Activated gamma-delta T cell treated with Interleukin-2 at 50 U/mL for 16 hours (primary cell): ENCODE measurements at regions not wholly inside any gene's neighbourhood (a gene's known extent, or its start where the extent isn't known, plus 50 kb on each side); places are given as distances from the start of the nearest gene placed in this dataset.
"Not testable (repeated sequence)": the region's sequence is repeated elsewhere in the genome, so short reads cannot be mapped to it uniquely, and the experiment has no call there.

Experiments
- DNase-seq: peaks from one replicate; pipeline ENCODE4 v3.0.0-alpha.2; 2020

GRCh38 chr4:14336656-14337055 is 665.6 kb upstream of the CPEB2 start:
- DNase-seq, result no peak

- no peak for DNase-seq
These were observed 664.2 kb upstream of the CPEB2 start for GRCh38 chr4:14337892-14338584.

- no peak for DNase-seq
These were observed 663.6 kb upstream of the CPEB2 start for GRCh38 chr4:14338585-14339265.

GRCh38 chr4:14339715-14340114 is 662.6 kb upstream of the CPEB2 start:
- no peak for DNase-seq

GRCh38 chr4:14340321-14340720 is 662.0 kb upstream of the CPEB2 start:
- DNase-seq, result no peak

- no peak for DNase-seq
These were observed 658.3 kb upstream of the CPEB2 start for GRCh38 chr4:14343961-14344360.

- DNase-seq, result no peak
These were observed 656.9 kb upstream of the CPEB2 start for GRCh38 chr4:14345356-14345775.

- DNase-seq, result no peak
These were observed 654.8 kb upstream of the CPEB2 start for GRCh38 chr4:14347526-14347925.

- no peak for DNase-seq
These were observed 653.8 kb upstream of the CPEB2 start for GRCh38 chr4:14348506-14348905.

GRCh38 chr4:14358544-14359160 is 643.6 kb upstream of the CPEB2 start:
- DNase-seq, result not testable (repeated sequence)

- DNase-seq, result no peak
These were observed 642.3 kb upstream of the CPEB2 start for GRCh38 chr4:14359991-14360390.

GRCh38 chr4:14361084-14361483 is 641.2 kb upstream of the CPEB2 start:
- DNase-seq, result no peak

- no peak for DNase-seq
These were observed 639.9 kb upstream of the CPEB2 start for GRCh38 chr4:14362385-14362784.

GRCh38 chr4:14364953-14365536 is 637.2 kb upstream of the CPEB2 start:
- no peak for DNase-seq

GRCh38 chr4:14368391-14368790 is 633.9 kb upstream of the CPEB2 start:
- DNase-seq, result no peak

GRCh38 chr4:14371131-14371530 is 631.1 kb upstream of the CPEB2 start:
- DNase-seq, result no peak

- no peak for DNase-seq
These were observed 626.5 kb upstream of the CPEB2 start for GRCh38 chr4:14375816-14376215.

GRCh38 chr4:14379183-14379582 is 623.1 kb upstream of the CPEB2 start:
- no peak for DNase-seq

GRCh38 chr4:14383652-14384051 is 618.6 kb upstream of the CPEB2 start:
- no peak for DNase-seq

GRCh38 chr4:14384824-14385223 is 617.5 kb upstream of the CPEB2 start:
- no peak for DNase-seq

GRCh38 chr4:14386196-14386595 is 616.1 kb upstream of the CPEB2 start:
- DNase-seq, result no peak

- DNase-seq, result no peak
These were observed 614.6 kb upstream of the CPEB2 start for GRCh38 chr4:14387647-14388046.

- no peak for DNase-seq
These were observed 609.9 kb upstream of the CPEB2 start for GRCh38 chr4:14392378-14392777.

- no peak for DNase-seq
These were observed 606.1 kb upstream of the CPEB2 start for GRCh38 chr4:14396183-14396582.
